SW480 (cell line): ENCODE measurements at regions not wholly inside any gene's neighbourhood (a gene's known extent, or its start where the extent isn't known, plus 50 kb on each side); places are given as distances from the start of the nearest gene placed in this dataset.
A peak's percentile ranks its signal among the peaks of the same experiment; 100 is the strongest.

ENCODE experiments used
- DNase-seq: peaks from one replicate; pipeline ENCODE4 v3.0.0-alpha.2; 2016; ENCODE audit warnings: low spot score

GRCh38 chr12:123077298-123078119, 73.4 kb downstream of the PITPNM2 start:
- DNase-seq: no peak

DNA sequence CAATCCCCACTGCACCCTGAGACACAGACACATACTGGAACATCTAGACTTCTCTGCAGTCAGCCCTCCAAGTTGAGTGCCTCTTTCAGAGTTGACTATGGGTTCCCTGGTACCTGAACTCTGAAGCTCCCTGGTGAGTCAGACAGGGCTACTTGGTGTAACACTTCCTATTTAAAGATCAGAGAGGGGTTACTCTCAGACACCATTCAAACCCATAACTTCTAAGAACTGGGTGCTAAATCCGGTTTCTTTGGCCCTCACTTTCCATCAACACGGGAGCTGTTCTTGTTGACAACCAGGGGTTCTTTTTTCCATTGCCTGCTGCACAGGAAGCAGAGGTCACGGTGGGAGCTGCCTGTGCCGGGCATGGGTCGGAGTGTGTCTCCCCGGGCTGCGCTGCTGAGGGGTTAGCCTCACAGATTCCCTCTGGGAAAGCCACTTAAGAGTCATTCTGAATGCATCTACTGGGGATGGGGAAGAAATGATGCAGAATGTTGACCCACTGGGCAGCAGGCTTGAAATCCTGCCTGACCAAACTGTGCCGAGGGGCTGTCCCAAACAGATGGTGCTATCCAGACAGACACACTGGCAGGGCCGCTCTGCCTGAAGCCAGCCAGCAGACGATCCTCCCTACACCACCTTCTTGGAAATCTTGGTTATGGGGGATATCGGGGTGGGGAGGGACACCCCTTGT, 74.1 kb downstream of the PITPNM2 start:
- no peak for DNase-seq

GRCh38 chr12:123075646-123076171, 75.2 kb downstream of the PITPNM2 start:
- peak; percentile 20 for DNase-seq

DNA sequence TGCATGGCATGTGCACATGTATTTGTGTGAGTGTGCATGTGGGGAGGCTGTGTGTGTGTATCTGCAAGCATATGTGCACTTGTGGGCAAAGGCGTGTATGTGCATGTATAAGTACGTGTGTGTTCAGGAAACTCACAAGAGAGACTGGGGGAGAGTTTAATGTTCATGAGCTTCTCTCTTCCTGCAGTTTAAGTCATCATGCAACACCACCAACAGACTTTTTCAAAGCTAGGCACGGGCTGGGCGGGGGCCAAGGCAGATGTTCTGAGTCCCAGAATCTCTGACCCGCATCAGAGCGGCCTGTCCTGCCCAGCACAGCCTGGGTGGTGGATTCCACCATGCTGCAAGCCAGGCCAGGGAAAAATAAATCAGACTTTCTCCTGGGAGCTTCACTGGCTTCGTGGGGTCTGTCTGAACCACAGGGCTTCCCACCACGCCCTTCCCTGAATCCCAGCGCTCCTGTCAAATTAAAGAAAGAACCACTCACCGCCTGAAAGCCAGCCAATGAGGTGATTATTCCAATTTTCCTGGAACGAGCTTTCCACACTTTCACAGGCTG, 75.7 kb downstream of the PITPNM2 start:
- no peak for DNase-seq

GRCh38 chr12:123073962-123074801, 76.7 kb downstream of the PITPNM2 start:
- no peak for DNase-seq

DNA sequence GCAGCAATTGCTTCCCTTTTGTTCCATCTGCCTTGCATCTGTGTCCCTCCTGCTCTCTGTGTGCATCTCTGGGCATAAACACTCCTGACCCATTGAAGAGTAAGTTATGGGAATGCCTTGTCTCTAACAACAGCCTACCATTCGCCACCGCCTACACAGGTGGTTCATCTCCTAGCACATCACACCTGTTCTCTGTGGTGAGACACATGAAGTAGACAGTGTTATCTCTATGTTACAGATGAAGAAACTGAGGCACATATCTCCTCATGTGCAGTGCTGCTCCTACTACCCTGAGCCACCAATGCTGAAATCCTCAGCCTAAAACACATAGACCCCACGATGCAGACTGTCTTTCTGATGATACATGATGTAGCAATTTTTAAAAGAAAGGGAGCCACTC, 77.6 kb downstream of the PITPNM2 start:
- no peak for DNase-seq

- DNase-seq: no peak
These were observed 79.0 kb downstream of the PITPNM2 start for GRCh38 chr12:123071857-123072256.

DNA sequence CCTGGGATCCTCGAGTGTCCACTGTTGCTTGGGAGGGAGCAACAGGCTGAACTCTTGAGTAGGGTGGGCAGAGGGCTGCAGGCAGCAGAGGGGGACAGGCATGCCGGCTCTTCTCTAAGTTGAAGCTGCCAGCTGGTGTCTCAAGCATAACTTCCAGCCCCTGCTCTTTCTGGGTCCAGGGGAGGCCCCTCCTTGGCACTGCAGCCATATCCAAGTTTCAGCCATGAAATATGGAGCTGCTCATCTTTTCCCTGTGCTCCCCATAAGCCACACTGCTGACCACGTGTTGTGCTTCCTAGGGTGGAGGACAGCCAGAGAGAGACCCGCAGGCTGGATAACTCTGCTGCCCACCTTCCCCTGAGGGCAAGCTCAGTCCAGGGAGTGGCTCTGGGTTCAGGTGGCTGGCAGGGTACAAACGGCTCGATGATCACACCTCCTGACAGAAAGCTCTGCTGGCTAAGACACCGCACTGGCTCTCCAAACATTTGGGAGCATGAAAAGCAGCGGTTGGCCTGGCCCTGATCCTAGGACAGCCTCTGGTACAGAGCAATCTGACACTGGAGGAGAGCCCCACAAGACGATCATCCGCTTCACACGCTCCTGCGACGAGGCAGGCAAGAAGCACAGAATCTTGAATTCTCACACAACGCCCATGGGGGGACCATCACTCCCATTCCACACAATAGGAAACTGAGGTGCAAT, 79.6 kb downstream of the PITPNM2 start:
- DNase-seq: no peak

DNA sequence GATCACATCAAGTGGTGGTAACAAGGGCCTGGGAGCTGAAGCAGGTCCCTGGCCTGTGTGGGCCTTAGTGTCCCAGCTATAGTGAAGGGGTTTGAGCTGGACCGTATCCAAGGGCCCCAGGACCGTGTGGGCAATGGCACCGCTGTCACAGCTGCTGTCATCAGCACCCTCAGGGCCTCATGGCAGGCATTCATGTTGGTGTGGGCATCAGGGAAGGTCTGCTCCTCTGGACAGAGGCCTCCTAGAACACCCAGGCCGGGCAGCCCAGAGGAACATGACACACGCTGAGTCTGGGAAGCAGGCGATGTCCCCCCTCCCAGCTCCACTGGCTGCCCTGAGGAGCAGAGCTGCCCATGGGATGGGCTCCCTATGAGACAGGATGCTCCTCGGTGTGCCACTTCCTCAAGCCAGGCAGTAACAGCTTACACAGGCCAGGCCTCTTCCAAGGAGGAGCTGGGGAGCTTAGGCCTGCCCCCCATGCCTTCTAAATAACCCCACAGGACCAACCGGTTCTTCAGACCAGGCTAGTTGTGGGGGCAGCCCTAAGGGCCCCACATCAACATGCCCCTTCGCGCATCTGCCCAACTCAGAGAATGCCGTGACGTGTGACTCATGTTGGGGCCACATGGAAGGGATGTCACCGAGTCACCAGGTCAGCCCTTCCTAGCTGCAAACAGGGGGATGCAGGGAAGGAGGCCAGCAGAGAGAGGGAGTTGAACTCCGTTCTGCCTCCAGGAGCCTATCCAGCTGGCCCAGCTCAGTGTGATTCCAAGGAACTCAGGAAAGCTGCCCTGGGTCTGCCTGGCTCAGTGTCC, 80.4 kb downstream of the PITPNM2 start:
- no peak for DNase-seq

DNA sequence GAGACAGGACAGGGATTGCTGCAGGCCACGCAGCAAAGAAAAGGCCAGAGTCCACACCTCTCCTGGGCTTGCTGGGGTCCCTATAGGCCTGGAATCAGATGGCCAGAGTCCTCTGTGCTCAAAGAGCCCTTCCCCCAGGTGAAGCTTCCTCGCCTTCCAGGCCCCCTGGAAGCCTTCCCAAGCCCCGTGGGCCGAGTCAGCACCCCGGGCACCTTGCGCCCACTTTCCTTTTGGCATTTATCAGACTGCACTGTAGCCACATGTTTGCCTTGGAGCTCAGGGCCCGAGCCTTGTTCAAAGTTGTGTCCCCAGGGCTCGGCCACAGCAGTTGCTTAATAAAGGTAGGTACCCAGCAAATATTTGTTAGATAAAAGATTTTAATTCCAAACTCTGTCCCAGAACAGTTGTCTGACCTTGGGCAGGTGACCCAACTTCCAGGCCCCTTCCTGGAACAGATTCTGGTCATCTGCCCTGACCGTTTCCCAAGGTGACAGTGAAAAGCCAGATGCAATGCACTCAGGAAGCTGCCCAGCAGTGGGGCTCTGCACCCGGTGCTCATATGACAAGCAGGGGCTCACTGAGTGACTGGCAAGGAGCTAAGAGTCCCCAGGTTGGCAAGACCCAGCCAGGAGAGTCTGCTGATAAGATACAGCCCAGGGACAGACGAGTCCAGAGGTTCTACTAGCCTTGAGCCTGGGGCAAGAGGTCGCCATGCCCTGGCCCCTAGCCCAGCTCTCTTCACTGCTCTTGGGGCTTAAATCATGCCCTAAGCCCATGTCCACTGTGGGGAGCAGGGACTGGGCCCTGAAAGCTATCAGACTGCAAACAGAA, 81.2 kb downstream of the PITPNM2 start:
- no peak for DNase-seq

DNA sequence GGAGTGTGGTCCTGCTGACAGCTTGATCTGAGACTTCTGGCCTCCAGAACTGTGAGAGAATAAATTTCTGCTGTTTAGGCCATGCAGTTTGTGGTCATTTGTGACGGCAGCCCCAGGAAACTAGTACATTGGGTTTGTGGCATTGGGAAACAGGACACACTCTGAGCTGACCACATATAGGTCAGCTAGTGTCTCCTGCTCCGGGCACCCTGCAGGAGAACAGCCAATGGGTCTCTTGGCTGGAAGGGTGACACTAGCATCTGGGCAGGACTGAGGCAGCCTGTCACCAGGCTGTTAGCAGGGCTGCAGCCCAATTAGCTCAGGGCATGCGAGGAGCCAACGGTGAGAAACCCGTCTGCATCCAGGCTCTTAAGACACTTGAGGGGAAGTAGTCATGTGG, 83.2 kb downstream of the PITPNM2 start:
- DNase-seq: no peak

DNA sequence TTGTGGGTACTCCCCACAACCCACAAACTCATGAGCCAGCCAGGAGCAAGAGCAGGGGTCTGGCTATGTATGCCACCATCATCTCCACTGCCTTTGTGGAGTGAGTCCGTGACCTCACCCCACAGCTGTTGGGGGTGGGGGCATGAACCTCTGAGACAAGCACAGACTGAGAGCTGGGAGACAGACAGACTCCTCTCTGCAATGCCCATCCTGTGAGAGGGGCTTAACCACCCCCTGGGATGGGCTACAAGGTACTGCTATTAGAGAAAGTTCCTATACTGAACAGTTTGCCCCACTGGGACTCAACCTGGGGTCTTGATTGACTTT, 84.5 kb downstream of the PITPNM2 start:
- DNase-seq: no peak

DNA sequence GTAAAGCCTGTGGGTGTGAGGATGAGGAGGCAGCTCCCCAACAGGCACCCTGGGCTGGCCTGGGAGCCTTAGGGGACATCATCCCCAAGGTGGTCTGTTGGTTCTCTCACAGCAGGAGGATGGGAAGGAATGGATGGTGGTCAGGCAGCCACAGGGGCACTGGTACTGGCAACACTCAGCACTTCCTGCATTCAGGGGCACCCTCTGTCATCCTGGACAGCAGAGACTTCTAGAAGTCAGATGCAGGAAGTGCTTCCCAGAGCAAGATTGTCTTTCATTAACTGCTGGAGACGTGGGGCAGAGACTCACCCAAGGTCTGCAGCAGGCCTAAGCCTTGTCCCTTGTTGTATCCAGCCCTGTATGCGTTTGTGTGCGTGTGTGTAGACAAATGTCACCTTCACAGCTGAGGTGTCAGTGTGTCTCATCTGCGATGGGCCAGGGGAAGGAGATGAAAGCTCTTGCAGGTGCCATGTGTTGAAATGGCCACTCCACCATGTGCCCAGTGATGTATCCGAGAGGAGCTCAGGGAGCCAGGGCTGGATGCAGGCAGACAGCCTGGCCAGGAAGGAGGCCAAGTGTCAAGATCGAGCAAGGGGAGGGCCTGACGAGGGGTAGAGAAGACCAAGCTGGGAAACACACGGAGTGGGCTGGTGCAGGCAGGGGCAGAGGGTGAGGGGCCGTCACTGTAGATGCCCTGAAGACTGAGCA, 85.1 kb downstream of the PITPNM2 start:
- DNase-seq: no peak

- DNase-seq: no peak
These were observed 84.6 kb downstream of the ARL6IP4 start for GRCh38 chr12:123064885-123065619.

DNA sequence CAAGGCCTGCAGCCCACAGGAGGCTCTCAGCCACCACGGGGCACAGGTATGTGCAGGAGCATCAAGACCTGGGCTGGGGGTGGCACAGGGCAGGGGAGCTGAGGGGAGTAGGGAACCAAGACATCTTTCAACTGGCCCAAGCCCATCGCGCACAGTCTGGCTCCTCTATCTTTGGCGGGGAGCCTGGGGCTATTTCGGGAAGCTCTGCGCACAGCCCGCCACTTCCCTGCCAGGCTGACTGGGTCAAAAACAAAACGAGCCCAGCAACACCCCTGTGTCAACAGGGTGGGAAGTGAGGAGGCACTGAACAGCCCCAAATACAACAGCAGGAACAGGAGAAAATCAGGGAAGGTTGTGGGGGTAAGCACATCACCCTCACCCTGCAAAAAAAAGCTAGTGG, 83.9 kb downstream of the ARL6IP4 start:
- DNase-seq: no peak

- DNase-seq: no peak
These were observed 83.1 kb downstream of the ARL6IP4 start for GRCh38 chr12:123063535-123063934.

GRCh38 chr12:123062681-123063486, 82.4 kb downstream of the ARL6IP4 start:
- peak; percentile 71 for DNase-seq
